HG02642 (cell line): ENCODE measurements at regions not wholly inside any gene's neighbourhood (a gene's known extent, or its start where the extent isn't known, plus 50 kb on each side); places are given as distances from the start of the nearest gene placed in this dataset.
"Not testable (repeated sequence)": the region's sequence is repeated elsewhere in the genome, so short reads cannot be mapped to it uniquely, and the experiment has no call there.

Experiments used
- ATAC-seq: cut with Tn5 transposase; IDR thresholded peaks from one replicate; pipeline ENCODE4 v1.9.1; 2021; ENCODE audit warnings: mild to moderate bottlenecking; ENCODE audit not compliant: unreplicated experiment, poor library complexity

- ATAC-seq = not testable (repeated sequence)
Observed at GRCh38 chr2:237212356-237213279, 126.9 kb downstream of the COPS8 start.

- no peak for ATAC-seq
Observed at GRCh38 chr2:237213315-237214022, 127.8 kb downstream of the COPS8 start.

DNA sequence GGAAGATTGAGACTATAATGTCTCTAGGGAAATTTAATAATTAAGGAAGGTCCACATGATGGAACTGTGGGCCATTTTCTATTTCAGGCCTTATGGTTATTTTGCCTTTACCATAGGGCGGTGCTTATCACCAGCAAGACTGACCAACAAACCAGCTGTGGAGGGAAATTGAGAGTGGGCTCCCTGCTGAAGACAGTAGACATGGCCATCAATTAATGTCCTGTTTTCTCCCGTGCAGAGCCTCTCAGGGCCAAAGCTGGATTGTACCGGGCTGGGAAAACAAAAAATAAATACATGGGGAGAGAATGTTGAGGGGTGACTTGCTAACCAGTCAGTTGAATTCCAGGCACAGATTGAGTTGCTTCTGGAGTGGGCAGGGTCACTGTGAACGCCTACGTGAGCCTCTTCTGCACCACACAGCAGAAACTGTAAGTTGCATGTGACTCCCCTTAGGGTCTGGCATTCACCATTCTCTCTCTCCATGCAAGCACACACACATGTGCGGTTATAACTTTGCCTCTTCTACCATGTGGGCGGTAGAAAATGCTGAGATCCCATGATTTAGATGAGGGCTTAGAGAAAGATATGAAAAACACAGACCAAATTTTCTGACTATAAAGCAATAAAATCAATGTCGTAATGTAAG lies 128.5 kb downstream of the COPS8 start:
- ATAC-seq = no peak

DNA sequence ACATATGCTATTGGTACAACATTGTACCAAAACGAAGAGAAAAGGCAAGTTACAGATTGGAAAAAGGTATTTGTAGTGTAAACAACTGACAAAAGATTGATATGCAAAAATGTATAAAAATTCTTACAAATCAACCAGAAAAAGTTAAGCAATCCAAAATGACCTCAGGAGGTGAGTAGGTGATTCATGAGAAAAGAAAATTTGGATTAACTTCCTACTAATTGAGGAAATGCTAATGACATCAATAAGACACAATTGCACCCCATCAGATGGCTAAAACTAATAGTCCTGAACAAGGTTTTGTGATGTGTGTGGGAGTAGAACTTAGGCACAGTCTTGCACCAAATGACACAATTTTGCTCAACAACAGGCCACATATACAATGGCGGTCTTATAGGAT lies 129.3 kb downstream of the COPS8 start:
- ATAC-seq = no peak

GRCh38 chr2:237217995-237218616 lies 132.4 kb downstream of the COPS8 start:
- no peak for ATAC-seq

DNA sequence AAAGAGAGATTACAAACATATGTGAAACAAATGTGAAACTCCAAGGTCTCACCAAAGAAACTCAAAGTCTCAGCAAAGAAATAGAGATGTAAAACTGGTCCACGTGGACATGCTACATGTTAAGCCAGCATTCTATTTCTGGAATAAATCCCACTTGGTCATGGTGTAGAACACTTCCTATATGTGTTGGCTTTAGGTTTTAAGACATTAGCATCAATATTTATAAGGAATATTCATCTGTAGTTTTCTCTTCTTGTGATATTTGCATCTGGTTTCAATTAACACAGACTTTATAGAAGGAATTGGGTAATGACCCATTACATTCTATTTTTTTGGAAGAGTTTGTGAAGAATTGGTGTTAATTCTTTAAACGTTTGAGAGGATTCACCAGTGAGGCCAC lies 133.1 kb downstream of the COPS8 start:
- no peak for ATAC-seq

GRCh38 chr2:237219826-237220225 lies 134.1 kb downstream of the COPS8 start:
- no peak for ATAC-seq

GRCh38 chr2:237221443-237221842 lies 135.8 kb downstream of the COPS8 start:
- ATAC-seq = no peak

DNA sequence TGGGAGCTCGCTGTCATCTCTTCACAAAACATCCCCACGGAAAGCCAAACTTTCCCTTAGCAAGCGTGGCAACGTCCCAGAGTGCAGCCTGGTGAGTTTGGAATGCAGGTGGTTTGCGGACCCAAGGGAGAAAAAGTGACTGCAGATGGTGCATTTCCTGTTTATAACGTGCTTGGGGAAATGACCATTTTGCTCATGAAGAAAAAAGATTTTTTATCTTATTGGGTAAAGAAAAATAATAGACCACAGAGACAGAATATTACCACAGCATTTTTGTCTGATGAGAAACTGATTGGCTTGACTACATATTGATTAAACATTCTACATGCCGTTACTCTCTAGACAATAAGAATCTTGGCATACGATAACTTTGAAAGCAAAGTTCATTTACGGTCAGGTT lies 136.5 kb downstream of the COPS8 start:
- ATAC-seq = no peak

DNA sequence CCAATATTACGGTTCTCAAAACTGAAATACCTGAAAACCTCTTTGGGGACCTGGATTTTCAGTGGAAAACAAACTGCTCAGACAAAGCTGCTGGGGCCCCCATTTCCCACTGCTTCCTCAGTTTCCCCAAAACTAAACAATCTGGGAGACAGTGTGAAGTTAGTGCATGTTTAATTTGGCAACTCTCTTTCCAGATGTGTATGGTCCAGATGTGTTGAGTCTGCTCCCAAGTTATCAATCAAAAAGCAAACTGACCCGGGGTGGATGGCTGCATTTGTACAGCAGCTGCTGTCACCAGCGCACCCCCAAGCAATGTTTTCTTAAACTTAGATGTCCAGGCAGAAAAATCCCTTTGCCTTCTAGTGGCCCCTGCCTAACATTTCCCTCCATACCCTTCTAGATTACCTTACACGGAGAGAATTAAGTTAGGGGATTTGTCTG lies 136.9 kb downstream of the COPS8 start:
- ATAC-seq = no peak

DNA sequence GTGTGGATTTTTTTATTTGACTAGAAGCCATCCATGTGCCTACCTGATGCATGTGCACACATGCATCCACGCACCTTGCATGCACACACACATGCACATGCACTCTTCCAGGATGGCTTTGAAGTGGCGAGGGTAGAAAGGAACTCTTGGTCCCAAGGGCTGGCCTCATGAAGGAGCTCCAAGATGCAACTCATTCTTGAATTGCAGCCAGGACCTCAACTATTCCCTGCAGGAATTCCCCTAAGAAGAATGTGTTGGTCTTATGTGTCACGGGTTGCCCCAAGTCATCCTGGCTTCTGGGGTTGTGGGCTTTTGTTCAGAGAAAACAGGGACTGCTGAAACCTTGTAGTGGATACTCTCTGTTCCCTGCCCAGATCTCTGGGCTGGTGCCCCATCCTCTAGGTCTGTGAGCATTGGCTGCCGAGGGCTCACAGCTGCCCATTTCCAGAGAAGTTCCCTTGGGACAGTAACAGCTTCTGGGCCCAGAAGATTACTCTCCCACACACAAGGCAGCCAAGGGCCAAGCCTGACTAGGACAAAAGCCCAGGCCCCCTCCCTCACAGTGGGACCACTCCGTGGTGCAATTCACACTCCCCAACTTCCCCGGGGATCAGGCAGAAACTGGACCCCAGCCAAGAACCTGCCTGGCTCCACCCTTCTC lies 137.6 kb downstream of the COPS8 start:
- ATAC-seq = no peak

- no peak for ATAC-seq
Observed at GRCh38 chr2:237227190-237227589, 141.5 kb downstream of the COPS8 start.

GRCh38 chr2:237227592-237228280 lies 142.0 kb downstream of the COPS8 start:
- ATAC-seq = no peak

GRCh38 chr2:237228281-237228625 lies 142.6 kb downstream of the COPS8 start:
- no peak for ATAC-seq

DNA sequence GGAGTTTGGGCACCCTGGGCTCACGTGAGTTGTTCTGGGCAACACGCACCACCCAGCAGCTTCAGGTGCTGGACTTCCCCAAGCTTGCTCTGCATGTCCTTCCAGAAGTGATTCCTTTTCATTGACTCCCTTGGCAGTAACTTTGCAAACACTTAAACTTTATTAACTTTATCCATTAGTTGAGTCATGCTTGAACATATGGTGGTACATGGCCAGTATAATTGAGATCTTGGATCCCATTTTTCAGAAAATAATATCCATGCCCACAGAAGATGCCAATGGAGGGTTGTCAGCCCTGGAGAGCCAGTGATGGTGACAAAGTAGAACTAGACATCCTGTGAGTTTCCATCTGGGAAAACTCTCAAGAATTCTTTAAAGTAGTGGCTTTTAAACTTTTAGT lies 144.2 kb downstream of the COPS8 start:
- ATAC-seq = no peak

- ATAC-seq = no peak
Observed at GRCh38 chr2:237230355-237230754, 144.7 kb downstream of the COPS8 start.

DNA sequence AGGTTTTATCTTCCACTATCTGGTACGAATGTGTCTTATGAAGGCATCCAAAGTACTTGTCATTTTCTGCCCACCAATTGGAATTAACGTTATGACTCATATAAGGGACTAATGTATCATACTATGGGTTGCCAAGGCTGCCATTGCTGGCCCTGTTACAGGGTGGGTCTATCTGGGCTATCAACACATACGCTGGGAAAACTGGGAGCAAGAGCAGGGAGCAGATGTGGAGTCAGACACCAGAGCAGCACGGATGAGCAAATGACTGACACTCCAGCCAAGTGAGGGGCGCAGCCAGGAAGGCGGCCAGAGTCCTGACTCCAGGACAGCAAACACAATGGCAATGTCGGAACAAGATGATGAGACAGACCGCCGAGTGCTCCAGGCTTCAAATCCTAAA lies 145.9 kb downstream of the COPS8 start:
- no peak for ATAC-seq

- no peak for ATAC-seq
Observed at GRCh38 chr2:237232166-237232565, 146.5 kb downstream of the COPS8 start.

GRCh38 chr2:237234268-237234667 lies 148.6 kb downstream of the COPS8 start:
- ATAC-seq = no peak
